Activated T-helper 1 cell treated with anti-CD3 and anti-CD28 coated beads, Interleukin-2, amount 50 U/mL, for 16 hours (primary cell): ENCODE measurements at regions not wholly inside any gene's neighbourhood (a gene's known extent, or its start where the extent isn't known, plus 50 kb on each side); places are given as distances from the start of the nearest gene placed in this dataset.
"Not testable (repeated sequence)": the region's sequence is repeated elsewhere in the genome, so short reads cannot be mapped to it uniquely, and the experiment has no call there.

Source experiments
- DNase-seq, 2 donors: peaks; one replicate each; pipeline ENCODE4 v3.0.0-alpha.2; 2020; ENCODE audit warnings: low read depth in 1 of 2, low spot score in 1 of 2

DNA sequence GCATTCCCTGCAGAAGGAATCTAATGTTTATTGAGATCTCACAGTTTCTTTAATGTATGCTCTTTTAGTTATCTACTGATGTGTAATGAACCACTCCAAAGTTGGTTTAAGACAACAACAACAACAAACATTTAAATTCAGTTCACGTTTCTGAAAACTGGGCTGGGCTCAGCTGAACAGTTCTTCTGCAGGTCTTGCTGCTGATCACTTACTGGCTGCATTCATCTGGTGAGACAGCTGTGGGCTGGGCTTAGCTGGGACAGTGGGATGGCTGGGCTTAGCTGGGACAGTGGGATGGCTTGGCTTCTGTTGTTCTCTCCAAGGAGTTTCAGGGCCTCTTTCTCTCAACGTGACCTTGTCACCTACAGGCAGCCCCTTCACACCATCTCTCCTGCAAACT is 544.3 kb upstream of the CDH5 start:
- no peak for DNase-seq

DNA sequence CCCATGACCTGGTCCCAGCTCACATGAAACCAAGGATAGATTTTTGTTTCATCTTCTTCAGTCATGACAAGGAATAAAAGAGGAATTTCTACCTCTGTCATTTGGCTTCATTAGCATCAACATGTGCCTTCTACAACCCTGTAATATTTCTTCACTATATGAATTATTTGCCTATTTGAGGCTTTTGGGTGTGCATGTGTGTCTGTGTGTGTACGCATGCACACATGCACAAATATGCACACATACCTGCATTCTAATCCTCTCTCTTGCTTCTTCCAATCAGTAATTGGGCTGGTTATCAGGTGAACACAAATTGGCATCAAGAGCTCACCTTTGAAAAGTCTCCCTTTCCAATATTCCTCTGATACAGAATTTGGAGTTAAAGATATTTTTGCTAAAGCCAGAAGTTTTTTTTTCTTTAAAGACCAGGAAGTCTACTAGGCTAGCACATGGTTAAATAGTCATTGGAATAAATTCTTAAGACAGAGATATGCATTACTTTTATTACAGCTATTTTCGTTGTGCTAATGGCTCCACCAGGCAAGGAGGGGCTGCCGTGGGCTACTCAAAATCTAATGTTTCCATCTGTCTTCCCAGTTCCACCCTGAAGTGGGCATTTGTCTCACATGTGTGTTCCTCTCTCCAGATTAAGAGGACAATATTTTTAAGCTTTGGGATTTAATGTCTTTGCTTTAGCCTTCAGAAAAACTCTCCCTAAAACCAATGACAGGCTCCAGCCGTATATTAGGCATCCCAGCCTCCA is 547.2 kb upstream of the CDH5 start:
- no peak for DNase-seq

DNA sequence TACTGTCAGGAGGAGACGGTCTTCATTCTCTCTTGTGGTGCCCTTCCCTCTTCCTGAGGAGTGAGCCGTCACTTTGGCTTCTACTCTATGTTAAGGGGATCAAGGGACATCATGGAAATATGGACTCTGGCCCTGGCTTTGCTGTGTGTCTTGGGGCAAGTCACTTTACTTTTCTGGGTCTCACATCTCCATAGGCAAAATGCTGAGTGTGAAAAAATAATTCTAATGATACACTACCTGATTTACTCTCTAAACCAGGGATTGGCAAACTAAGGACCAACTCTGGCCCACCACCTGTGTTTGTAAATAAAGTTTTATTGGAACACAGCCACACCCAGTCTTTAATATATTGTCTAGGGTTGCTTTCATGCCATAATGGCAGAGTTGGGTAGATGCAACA is 548.7 kb upstream of the CDH5 start:
- DNase-seq: no peak

DNA sequence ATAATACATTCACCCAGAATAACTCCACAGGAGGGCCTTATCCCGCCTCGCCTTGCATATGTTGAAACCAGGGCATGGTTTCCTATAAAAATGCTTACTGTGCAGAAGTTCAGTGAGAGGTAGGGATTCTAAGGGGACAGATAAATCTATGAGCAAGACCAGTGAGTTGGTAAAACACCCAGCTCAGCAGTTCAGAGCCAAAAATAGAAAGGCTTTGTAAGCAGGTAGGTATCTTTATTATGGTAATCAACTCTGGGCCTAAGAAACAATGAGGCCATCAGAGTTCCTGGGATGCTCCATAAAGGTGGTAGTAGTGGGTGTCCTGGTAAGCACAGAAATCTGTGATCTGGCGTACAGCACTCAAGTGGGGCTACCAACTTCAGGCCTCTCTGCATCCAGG is 549.4 kb upstream of the CDH5 start:
- DNase-seq: no peak

DNA sequence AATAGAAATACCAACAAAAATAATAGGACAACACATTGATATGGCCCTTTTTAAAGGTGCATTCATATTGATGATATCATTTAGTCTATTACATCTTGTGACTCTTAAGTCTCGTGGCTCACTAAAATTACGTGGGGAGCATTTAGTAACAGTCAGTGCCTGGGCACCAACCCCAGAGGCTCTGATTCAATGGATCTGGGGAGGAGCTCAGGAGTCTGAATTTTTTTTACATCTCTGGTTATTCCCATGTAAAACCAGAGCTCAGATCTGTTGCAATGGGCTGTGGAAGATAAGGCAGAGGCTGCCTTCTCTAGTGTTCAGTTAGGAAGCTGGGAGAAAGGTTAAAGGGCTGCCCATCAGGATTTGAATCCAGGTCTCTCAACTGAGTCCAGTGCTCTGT is 549.9 kb upstream of the CDH5 start:
- no peak for DNase-seq

DNA sequence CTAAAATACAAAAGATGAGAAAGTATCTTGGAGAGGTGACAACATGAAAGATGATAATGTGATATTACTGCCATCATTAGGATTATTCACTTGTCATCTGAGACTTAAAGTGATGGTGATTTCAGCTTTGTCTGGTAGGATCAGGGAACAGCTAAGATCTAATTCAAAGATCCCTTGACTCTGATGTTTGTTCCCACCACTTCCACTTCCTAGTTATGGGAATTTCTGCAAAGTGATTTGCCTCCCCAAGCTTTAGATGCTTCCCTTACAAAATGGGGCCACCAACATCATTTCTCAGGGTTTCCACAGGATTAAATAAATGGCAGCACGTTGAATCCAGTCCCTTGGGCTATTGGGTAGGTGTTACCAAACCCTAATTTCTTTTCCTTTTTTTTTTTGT is 550.8 kb upstream of the CDH5 start:
- DNase-seq: no peak

DNA sequence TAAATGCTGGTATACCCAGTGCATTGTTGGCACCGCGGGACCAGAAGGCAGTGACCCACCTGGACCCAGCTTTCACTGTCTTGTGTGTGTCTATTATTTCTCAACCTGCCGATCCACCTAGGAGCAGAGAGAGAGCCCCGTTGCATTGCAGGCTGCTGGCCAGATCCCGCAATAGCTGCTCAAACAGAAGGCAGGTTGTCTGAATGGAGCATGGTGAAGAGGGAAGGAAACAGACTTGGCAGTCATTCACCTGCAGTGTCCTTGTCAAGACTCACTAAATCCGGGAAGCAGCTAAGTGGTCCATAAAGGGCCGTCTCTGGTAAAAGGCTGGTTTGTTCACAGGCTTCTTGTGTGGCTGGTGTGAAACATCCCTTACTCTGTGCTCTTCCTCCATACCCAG is 552.6 kb upstream of the CDH5 start:
- not testable (repeated sequence) for DNase-seq

DNA sequence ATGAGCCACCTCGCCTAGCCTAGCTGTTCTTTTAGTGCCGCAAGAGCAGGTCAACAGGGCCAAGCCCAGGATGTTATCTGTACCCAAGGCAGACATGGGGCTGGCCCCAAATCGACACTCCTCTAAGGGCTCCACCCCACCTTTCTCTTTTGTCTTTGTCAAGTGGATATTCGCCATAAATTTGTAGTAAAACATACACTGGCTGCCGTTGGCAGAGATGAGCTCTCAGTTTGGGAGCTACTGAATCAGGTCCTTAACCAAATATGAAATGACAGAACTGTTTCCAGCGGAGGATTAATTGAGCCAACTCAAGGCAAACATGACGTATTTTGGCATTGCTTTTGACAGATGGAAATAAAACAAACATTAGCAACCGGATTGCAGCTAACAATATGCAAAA is 556.9 kb upstream of the CDH5 start:
- no peak for DNase-seq

DNA sequence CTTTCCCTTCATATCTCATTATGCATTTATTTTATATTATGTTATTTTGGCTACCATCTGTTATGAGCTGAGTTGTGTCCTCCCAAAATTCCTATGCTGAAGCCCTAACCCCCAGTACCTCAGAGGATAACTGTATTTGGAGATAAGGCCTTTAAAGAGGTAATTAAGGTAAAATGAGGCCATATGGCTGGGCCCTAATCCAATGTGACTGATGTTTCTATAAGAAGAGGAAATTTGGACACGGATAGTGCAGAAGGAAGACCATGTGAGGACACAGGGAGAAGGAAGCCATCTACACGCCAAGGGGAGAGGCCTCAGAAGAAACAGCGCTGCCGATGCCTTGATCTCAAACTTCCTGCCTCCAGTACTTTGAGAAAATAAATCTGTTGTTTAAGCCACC is 557.7 kb upstream of the CDH5 start:
- no peak for DNase-seq

DNA sequence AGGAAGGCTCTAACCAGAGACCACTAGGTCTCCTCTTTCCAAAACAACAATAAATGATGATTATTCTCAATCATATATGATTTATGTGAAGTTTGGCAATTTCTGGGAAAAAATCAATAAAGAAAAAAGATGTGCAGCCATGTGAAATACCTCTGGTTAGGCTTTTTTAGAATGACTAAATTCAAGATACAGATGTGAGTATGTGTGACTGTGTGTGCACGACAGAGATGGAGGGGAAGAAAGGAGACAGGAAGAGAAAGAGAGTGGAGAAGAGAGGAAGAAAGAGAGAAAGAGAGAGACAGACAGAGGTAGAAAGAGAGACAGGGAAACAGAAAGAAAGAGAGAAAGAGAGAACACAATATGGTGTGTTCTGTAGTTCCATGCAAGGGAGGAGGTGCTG is 558.6 kb upstream of the CDH5 start:
- no peak for DNase-seq

DNA sequence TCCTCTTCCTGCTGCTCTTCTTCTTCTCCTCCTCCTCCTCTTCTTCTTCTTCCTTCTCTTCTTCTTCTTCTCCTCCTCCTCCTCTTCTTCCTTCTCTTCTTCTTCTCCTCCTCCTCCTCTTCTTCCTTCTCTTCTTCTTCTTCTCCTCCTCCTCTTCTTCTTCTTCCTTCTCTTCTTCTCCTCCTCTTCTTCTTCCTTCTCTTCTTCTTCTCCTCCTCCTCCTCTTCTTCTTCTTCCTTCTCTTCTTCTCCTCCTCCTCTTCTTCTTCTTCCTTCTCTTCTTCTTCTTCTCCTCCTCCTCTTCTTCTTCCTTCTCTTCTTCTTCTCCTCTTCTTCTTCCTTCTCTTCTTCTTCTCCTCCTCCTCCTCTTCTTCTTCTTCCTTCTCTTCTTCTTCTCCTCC is 560.8 kb upstream of the CDH5 start:
- not testable (repeated sequence) for DNase-seq

DNA sequence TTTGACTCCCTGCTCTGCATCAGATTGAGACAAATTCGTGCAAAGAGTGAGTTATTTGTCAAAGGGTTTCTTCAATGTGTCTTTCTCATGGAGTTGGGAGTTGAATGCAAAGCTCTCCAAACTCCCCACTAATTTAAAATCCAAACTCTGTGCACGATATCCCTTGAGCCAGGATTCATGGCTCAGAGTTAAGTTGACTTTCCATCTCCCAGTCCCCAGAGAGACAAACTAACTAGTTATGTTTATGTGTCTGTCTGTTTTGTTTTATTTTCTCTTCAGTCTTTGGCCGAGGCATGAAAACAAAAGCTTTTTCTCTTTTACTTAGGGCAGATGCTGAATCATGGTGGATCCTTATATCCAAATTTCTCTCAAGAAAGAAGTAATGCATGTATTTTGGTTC is 570.0 kb upstream of the CDH5 start:
- no peak for DNase-seq

DNA sequence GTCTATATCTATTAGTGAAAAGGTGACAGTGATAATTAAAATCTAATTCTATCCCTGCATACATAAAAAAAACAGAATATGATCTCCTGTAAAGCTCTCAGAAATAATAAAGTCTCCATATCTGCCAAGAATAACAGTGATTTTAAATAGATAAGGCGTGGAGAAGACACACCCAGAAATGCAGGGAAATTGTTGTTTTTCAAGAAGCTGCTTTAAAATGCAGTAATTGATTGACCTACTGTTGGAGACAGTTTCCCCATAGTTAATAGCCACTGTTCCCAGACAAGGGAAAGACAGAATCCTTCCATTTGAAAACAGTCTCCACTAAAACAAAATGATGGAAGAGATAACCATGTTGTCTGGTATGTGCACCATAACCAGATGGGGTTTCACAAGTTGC is 571.5 kb upstream of the CDH5 start:
- no peak for DNase-seq

DNA sequence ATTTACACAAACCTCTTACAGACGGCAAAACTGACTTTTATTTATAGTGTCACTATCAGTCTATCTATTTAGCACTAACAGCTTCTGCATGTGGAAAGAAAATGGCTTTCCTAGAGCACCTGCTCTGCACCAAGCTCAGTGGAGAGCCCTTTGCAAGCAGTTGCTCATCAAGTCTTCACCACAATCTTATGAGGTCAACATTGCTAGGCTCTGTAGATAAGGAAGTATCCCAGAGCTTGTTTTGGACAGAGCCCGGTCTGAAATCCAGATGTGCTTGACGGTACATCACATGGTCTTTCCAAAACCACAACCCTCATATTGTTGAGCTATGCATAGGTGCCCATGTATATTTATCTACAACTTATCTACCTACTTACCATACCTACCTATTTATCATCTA is 572.7 kb upstream of the CDH5 start:
- DNase-seq: no peak

DNA sequence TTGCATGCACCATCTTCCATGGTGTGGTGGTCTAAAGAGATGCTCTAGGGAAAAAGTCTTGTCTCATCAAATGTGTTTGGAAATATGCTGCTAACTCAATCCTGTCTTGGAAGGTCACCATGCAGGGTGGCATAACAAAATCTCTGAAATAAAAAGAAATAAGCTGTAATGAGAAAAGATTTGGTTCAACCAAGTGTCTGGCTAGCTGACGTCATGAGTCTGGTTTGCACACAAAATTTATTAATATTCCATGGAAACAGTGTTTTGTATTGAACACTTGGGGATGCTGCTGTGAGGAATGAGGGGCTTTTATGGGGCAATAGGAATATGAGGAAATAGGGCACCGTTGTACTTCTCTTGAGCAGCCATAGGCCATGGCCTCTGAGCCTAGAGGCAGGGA is 575.7 kb upstream of the CDH5 start:
- no peak for DNase-seq

DNA sequence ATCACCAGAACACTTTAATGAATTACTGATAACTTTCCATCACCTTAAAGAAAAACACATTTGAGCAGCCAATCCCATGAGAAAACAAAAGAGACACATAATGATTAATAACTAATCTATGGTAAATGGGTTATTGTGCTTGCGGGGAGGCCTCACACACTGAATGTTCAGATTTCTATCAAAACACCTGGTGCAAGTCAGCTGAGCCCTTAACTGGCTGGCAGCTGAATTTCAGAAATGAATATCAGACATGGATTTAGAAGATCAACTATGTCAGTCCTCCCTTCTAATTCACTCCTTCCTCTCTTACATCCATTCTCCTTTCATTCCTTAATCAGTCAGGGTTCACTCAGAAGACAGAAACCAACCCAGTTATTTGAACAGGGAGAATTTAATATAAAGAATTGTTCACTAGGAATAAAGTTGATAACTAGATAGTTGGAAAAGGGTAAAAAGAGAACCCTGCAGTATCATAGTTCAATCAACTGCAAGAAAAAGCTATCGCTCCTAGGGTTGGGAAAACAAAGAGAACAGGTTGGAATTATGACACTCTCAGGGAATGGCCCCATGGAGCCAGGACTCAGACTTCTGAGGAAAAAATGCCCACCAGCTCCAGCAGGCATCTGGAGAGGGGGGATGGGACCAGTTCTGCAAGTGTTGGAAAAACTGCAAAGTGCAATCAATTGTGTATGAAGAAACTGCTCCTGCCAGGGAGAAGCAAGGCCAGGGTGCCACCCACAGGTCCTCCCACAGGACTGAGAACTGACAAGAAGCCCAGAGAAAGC is 577.1 kb upstream of the CDH5 start:
- no peak for DNase-seq

DNA sequence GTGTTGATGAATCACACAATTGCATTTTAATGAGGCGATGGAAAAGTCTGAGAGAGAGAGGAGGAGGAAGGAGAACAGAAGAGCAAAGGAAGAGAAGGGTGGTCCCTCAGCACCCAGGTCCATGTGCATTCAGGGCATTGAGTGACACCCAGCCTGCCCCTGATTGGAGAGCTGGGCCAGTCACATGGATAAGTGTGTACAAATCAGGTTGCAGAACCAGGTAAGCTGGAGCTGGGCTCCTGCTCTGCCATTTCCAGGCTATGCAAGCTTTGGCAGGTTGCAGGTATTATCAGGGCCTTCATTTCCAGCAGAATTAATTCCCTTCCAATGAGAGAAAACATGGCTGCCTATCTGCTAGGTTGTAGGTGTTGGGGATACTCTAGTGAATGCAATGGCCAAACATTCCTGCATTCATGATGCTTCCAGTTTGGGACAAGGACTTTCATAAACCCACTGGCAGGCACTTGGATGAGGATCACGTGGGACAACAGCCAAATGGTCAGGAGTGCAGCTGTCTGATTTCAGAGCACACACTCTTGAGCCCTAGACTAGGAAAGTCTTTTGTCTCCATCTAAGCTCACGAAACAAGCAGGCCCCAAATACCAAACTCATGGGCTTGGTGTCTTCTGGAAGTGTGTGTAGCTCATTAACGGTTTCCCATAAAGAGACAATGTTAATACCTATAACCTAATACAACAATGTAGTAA is 577.9 kb upstream of the CDH5 start:
- DNase-seq: no peak

DNA sequence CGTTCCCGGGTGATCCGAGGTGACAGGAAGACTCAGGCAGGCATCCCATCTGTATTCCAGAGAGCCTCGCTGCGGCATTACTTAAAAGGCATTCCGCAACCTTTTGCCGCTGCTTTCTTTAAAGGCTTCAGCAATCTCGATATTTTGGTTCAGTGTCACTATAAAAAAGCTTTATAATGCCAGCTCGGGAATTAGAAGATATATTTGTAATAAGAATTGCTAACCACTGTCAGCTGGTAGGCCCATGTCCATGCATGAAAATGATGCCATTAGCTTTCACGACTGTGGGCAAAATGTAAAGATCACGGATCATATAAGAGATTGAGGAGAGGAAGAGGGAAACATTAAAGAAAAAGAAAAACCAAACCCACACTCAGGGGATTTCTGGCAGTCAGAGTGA is 578.6 kb upstream of the CDH5 start:
- no peak for DNase-seq

DNA sequence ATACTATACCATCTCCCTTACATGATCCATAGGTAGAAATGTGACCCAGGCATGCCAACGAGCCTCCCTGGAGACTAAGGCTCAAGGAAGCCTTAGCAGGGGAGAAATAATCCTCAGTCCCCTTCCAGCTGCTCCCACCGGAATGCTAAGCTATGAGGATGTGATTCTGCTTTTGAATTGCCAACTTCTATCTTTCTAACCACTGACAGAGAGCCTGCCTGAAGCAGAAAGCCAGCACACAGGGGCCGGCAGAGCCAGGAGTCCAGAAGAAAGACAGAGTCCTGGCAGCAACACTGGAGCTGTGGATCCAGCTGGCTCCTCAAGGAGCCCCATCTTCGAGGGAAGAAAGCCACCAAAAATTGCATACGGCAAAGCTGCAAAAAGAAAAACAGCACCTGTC is 579.6 kb upstream of the CDH5 start:
- DNase-seq: no peak

DNA sequence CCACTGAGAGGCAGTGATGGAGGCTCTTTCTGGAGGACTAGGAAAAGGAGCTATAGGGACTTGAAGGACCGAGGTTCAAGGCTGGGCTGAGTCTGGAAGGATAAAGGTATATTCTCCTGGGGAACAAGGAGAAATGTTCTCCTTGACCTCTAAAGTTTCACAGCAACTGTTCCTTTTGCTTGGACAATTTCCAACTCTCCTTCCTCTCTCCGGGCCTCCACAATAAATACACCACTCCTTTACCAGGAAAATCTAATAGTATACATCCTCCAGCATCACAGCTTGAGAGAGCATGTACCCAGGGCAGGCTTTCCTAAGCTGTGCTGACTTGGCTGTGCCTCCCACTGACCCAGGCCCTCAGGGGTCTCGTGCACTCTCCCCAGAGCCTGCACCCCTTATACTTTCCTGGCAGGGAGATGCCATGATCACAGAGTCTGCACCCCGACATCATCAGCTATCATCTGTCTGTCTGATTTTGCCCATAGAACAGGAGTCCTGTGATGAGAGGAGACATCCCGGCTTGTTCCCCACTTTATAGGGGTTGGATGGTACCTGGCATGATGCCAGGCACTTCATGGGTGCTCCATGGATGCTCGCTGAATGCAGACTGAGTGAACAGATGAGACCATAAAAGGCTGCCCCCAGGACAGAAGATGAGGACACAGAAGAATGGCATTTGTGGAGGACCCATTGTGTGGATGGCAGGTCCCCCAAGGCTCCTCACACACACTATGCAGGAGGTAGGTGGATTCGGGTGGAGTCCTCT is 582.6 kb upstream of the CDH5 start:
- DNase-seq: no peak
